HepG2 (cell line): ENCODE measurements at regions not wholly inside any gene's neighbourhood (a gene's known extent, or its start where the extent isn't known, plus 50 kb on each side); places are given as distances from the start of the nearest gene placed in this dataset.

Experiments
- ATAC-seq: fragments of 200-7000 bp; cut with Tn5 transposase; 3 replicates; pipeline ENCODE4 v1.9.1; 2020; ENCODE audit warnings: mild to moderate bottlenecking, moderate library complexity
- BruUV-seq: library from RNA; stranded (reverse); fragments of 400-500 nt; replicated peaks from 2 replicates; lab custom pipeline; 2021; lab: Mats Ljungman, UMichigan
- CTCF ChIA-PET: fragments of 300-600 bp; formaldehyde crosslinking; extraction: SDS; loops from one replicate; lab custom pipeline; 2021; ENCODE audit warnings: low total read pairs, inconsistent platforms, low intra/inter-chr PET ratio; lab: Yijun Ruan, JAX
- POLR2A ChIA-PET: fragments of 350-600 bp; sonication (Branson Sonifier 250); formaldehyde crosslinking; loops from one replicate; lab custom pipeline; 2020; ENCODE audit warnings: antibody characterized with exemption, inconsistent platforms; lab: Yijun Ruan, JAX
- DNase-seq: peaks from one replicate; pipeline ENCODE4 v3.0.0-alpha.2; 2015; ENCODE audit warnings: low spot score
- FAIRE-seq: peaks from 3 replicates; lab custom pipeline; 2011; peaks lifted over from hg19 to GRCh38; lab: Jason Lieb, UNC
- H2AFZ ChIP-seq: one replicate; pipeline ENCODE4 v1.6.1; 2011; ENCODE audit warnings: low read length, inconsistent platforms
- H3K27ac ChIP-seq: fragments of 300-600 bp; 3 replicates; pipeline ENCODE4 v1.8.0; 2011; ENCODE audit warnings: mixed run types, mild to moderate bottlenecking, mixed read lengths, low read length, inconsistent platforms; ENCODE audit not compliant: insufficient read depth; ENCODE audit errors: extremely low read length
- H3K27me3 ChIP-seq, 2 experiments: fragments of 200-600 bp in 1 of 2; 2 replicates in 1 of 2; 3 replicates in 1 of 2; pipeline versions ENCODE4 v1.6.0 to v1.8.0; 2011; ENCODE audit warnings: low read length in 2 of 2, mild to moderate bottlenecking in 2 of 2, moderate library complexity in 2 of 2, inconsistent platforms in 1 of 2; ENCODE audit not compliant: insufficient read depth in 2 of 2, control insufficient read depth in 1 of 2
- H3K36me3 ChIP-seq, 2 experiments: fragments of 200-600 bp in 1 of 2; replicated peaks in 1 of 2; 2 replicates in 1 of 2; 3 replicates in 1 of 2; pipeline versions ENCODE4 v1.5.1 to v1.8.0; 2011; ENCODE audit warnings: low read length in 2 of 2, inconsistent platforms in 1 of 2; ENCODE audit not compliant: insufficient read depth in 2 of 2, control insufficient read depth in 1 of 2
- H3K4me1 ChIP-seq: 2 replicates; pipeline ENCODE4 v1.5.1; 2012; ENCODE audit warnings: low read length, inconsistent platforms; ENCODE audit not compliant: insufficient read depth
- H3K4me2 ChIP-seq: 2 replicates; pipeline ENCODE4 v1.6.0; 2011; ENCODE audit warnings: low read depth, low read length, inconsistent platforms
- H3K4me3 ChIP-seq, 3 experiments: fragments of 200-600 bp in 1 of 3; sonication (generic), shearing (Covaris generic) in 1 of 3; replicated peaks in 1 of 3; 2 replicates each; pipeline ENCODE4 v1.5.1; 2011 to 2016; ENCODE audit warnings: low read length in 3 of 3, inconsistent platforms in 2 of 3, low read depth in 2 of 3, mild to moderate bottlenecking in 2 of 3, control low read depth in 1 of 3, mixed read lengths in 1 of 3; ENCODE audit not compliant: insufficient read depth in 1 of 3
- H3K79me2 ChIP-seq: one replicate; pipeline ENCODE4 v1.6.1; 2011; ENCODE audit warnings: low read length, inconsistent platforms; ENCODE audit not compliant: insufficient read depth
- H3K9ac ChIP-seq: 2 replicates; pipeline ENCODE4 v1.6.0; 2011; ENCODE audit warnings: mild to moderate bottlenecking, low read depth, low read length, inconsistent platforms; ENCODE audit not compliant: insufficient read depth
- H3K9me3 ChIP-seq: 2 replicates; pipeline ENCODE4 v1.5.1; 2012; ENCODE audit warnings: mild to moderate bottlenecking, low read length
- H4K20me1 ChIP-seq: 2 replicates; pipeline ENCODE4 v1.6.0; 2011; ENCODE audit warnings: inconsistent platforms, mild to moderate bottlenecking, low read length, moderate library complexity; ENCODE audit not compliant: insufficient read depth
- FOXA3 ChIP-seq: IDR thresholded peaks from 2 replicates; pipeline ENCODE4 v1.6.1; 2016; ENCODE audit warnings: missing genetic modification reagents, missing compliant biosample characterization
- GRHL1 ChIP-seq: sonication (generic); formaldehyde crosslinking; conservative IDR thresholded peaks from 2 replicates; pipeline ENCODE4 v1.8.0; 2022; ENCODE audit warnings: missing genetic modification reagents
- POLR2AphosphoS5 ChIP-seq: IDR thresholded peaks from 2 replicates; pipeline ENCODE4 v1.6.1; 2012; ENCODE audit warnings: low read depth, low read length
- ZEB1 ChIP-seq: IDR thresholded peaks from 2 replicates; pipeline ENCODE4 v1.6.1; 2012; ENCODE audit warnings: mild to moderate bottlenecking, low read depth, inconsistent platforms; ENCODE audit not compliant: insufficient replicate concordance
- ZFP37 ChIP-seq: sonication (generic); formaldehyde crosslinking; IDR thresholded peaks from 2 replicates; pipeline ENCODE4 v1.4.0; 2020; ENCODE audit warnings: missing genetic modification reagents, borderline replicate concordance
- ZIK1 ChIP-seq: sonication (generic); formaldehyde crosslinking; IDR thresholded peaks from 2 replicates; pipeline ENCODE4 v1.5.0; 2020; ENCODE audit warnings: mild to moderate bottlenecking, low read depth, missing genetic modification reagents, borderline replicate concordance
- ZNF337 ChIP-seq: sonication (generic); formaldehyde crosslinking; IDR thresholded peaks from 2 replicates; pipeline ENCODE4 v1.5.1; 2020; ENCODE audit warnings: missing genetic modification reagents, low read depth, mild to moderate bottlenecking, borderline replicate concordance
- ZZZ3 ChIP-seq: sonication (generic); formaldehyde crosslinking; IDR thresholded peaks from 2 replicates; pipeline ENCODE4 v1.4.0; 2020; ENCODE audit warnings: missing genetic modification reagents, mild to moderate bottlenecking, borderline replicate concordance
- WGBS: methylation state at CpG from one replicate; pipeline ENCODE4 v1.1.6; 2017; ENCODE audit warnings: low lambda C conversion rate; 5-methylcytosine and 5-hydroxymethylcytosine counted together
- in situ Hi-C: cut with HindIII; loops from 2 replicates; pipeline ENCODE4 v1.10.0; 2017; ENCODE audit warnings: low pct_unique_long_range_greater_than_20kb; ENCODE audit not compliant: extremely low pct_ligation_motif_present
- intact Hi-C: fragments of 100-400 bp; cut with micrococcal nuclease; formaldehyde crosslinking; loops from one replicate; pipeline ENCODE4 v1.10.0; 2022; ENCODE audit not compliant: unreplicated experiment

DNA sequence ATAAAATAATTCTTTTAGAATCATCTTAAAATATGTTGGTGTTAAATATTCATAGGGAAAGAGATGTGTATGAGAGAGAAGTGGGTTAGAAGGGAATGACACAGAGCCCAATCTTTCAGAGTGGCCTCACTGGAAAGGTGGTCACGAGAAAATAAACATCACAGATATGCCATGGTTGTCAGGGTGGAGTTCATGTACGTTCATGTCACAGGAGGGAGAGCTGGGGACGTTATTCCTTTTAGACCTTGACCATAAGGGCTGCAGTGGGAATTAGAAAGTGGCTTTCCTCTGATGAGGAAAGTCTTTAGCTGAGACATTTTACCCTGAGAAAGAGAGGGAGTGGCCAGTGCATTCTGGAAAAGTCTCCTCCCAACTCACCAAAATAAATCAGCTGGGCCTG lies 90.6 kb upstream of the TNR start (continued):
- no peak for TF ChIP-seq ZZZ3 (CRISPR knock-in tag)
- TF ChIP-seq, all 625 proteins: peak for 0

DNA sequence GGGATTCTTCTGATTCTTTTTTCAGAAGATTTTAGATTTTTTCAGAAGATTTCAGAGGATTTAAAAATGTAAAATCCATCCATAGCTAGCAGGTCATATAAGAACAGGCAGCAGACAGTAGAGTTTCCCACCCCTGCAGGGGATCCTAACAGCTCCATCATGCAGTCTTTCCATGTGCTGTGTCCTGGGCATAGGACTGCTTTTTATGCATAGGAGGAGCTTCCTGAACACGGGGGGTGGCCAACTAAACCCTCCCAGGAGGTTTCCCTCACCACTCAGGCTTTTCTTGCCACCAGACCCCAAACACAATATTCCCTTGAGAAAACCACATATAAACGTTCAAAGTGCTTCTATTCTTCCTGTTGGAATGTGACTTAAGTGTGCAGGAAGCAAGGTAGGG lies 90.1 kb upstream of the TNR start:
- H3K4me2 ChIP-seq, result no peak overlapping the region
- H3K79me2 ChIP-seq, result no peaks in the 10 kb centered on the region
- no peak for DNase-seq
- POLR2A ChIA-PET, result no interaction called here
- no peaks in the 10 kb centered on the region for H3K9me3 ChIP-seq
- H3K9ac ChIP-seq, result no peak overlapping the region
- no peaks in the 10 kb centered on the region for H4K20me1 ChIP-seq
- intact Hi-C loops, result no loop called here
- no peak overlapping the region for H3K4me3 ChIP-seq
- BruUV-seq, result no TSS peak
- H3K27ac ChIP-seq, result no peak overlapping the region
- H2AFZ ChIP-seq, result no peak overlapping the region
- H3K27me3 ChIP-seq, result no peaks in the 10 kb centered on the region
- no peak for FAIRE-seq
- CTCF ChIA-PET, result no interaction called here
- H3K36me3 ChIP-seq, result no peaks in the 10 kb centered on the region
- no peak for ATAC-seq
- TF ChIP-seq FOXA3 (CRISPR knock-in tag), result no peak
- TF ChIP-seq ZIK1 (CRISPR knock-in tag), result no peak
- TF ChIP-seq ZNF337, result no peak
- TF ChIP-seq GRHL1 (CRISPR knock-in tag), result no peak
- TF ChIP-seq ZEB1, result no peak
- 0% methylated on average over 2 of the region's 2 CpGs for WGBS
- in situ Hi-C loops, result no loop called here
- H3K4me1 ChIP-seq, result no peaks in the 10 kb centered on the region

DNA sequence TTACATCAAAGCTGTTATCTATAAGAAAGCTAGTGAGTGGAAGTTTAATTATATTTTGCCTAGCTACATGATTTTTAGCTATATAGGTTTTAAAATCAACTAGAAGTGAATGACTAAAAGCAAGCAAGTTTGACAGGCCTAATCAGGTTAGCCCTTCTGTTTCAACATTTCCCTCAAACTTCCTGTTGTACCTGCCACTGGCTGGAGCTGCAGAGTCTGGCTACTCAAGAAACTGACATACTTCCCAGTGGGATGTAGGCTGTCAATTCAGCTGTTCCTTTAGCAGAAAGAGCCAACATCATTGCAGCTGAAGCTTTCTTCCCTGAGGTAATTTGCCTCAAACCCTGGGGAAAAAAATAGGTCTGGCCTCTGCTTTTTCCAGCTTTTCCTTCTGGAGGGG lies 87.1 kb upstream of the TNR start:
- H2AFZ ChIP-seq, result no peak overlapping the region
- no peaks in the 10 kb centered on the region for H3K9me3 ChIP-seq
- H3K4me2 ChIP-seq, result no peak overlapping the region
- no peak for DNase-seq
- H3K4me1 ChIP-seq, result no peaks in the 10 kb centered on the region
- no peak overlapping the region for H3K4me3 ChIP-seq
- no peaks in the 10 kb centered on the region for H3K79me2 ChIP-seq
- H3K27me3 ChIP-seq, result no peaks in the 10 kb centered on the region
- ATAC-seq, result no peak
- ChIA-PET POLR2A (no interaction called here), CTCF (no interaction called here)
- no peak overlapping the region for H3K27ac ChIP-seq
- no peaks in the 10 kb centered on the region for H3K36me3 ChIP-seq
- no peak overlapping the region for H3K9ac ChIP-seq
- no peaks in the 10 kb centered on the region for H4K20me1 ChIP-seq
- intact Hi-C loops (no loop called here), in situ Hi-C loops (no loop called here)
- no TSS peak for BruUV-seq
- no peak for FAIRE-seq
- TF ChIP-seq ZFP37 (CRISPR knock-in tag), result no peak
- TF ChIP-seq POLR2AphosphoS5, result no peak
